Posterior vena cava (tissue), 2 donors: ENCODE measurements at regions not wholly inside any gene's neighbourhood (a gene's known extent, or its start where the extent isn't known, plus 50 kb on each side); places are given as distances from the start of the nearest gene placed in this dataset.

Experiments used
- DNase-seq: peaks from one replicate; pipeline ENCODE4 v3.0.0-alpha.2; 2020; ENCODE audit warnings: low spot score
- intact Hi-C, 2 donors: fragments of 100-400 bp; cut with DNase I; formaldehyde crosslinking; loops; one replicate each; pipeline versions ENCODE4 v1.14.1 to v1.14.2; 2022 to 2023
- donor health status: DM: yes; HTN: yes; CAD: no.
- donor health status: DM: yes; HTN: yes; CAD: no.

GRCh38 chr2:57080035-57080434, 896.2 kb downstream of the CCDC85A start:
- intact Hi-C loops: no loop called here
- no peak for DNase-seq

- intact Hi-C loops: no loop called here
- DNase-seq: peak; percentile 60
Observed at GRCh38 chr2:57084697-57085281, 901.0 kb downstream of the CCDC85A start.

- intact Hi-C loops: no loop called here
- no peak for DNase-seq
Observed at GRCh38 chr2:57093020-57093419, 909.2 kb downstream of the CCDC85A start.

GRCh38 chr2:57097855-57098254, 914.1 kb downstream of the CCDC85A start:
- intact Hi-C loops: no loop called here
- no peak for DNase-seq

GRCh38 chr2:57100436-57100835, 916.6 kb downstream of the CCDC85A start:
- no peak for DNase-seq
- intact Hi-C loops: no loop called here

GRCh38 chr2:57105694-57106093, 921.9 kb downstream of the CCDC85A start:
- DNase-seq: no peak
- intact Hi-C loops: no loop called here

GRCh38 chr2:57107353-57107752, 923.6 kb downstream of the CCDC85A start:
- no peak for DNase-seq
- intact Hi-C loops: no loop called here

GRCh38 chr2:57111531-57111930, 927.7 kb downstream of the CCDC85A start:
- DNase-seq: no peak
- intact Hi-C loops: no loop called here

- intact Hi-C loops: no loop called here
- DNase-seq: no peak
Observed at GRCh38 chr2:57119141-57119540, 927.5 kb upstream of the VRK2 start.

GRCh38 chr2:57126410-57126809, 920.2 kb upstream of the VRK2 start:
- intact Hi-C loops: no loop called here

GRCh38 chr2:57139179-57139578, 907.4 kb upstream of the VRK2 start:
- no peak for DNase-seq
- intact Hi-C loops: no loop called here

More at GRCh38 chr2:57126410-57126809, 920.2 kb upstream of the VRK2 start:
- no peak for DNase-seq

GRCh38 chr2:57141269-57141668, 905.3 kb upstream of the VRK2 start:
- no peak for DNase-seq
- intact Hi-C loops: no loop called here

GRCh38 chr2:57146951-57147350, 899.7 kb upstream of the VRK2 start:
- intact Hi-C loops: no loop called here
- DNase-seq: no peak

GRCh38 chr2:57156231-57156924, 890.2 kb upstream of the VRK2 start:
- intact Hi-C loops: no loop called here
- DNase-seq: no peak

GRCh38 chr2:57160976-57161375, 885.6 kb upstream of the VRK2 start:
- intact Hi-C loops: no loop called here
- DNase-seq: no peak

GRCh38 chr2:57177176-57177575, 869.4 kb upstream of the VRK2 start:
- intact Hi-C loops: no loop called here
- no peak for DNase-seq

- intact Hi-C loops: no loop called here
- no peak for DNase-seq
Observed at GRCh38 chr2:57180042-57180567, 866.5 kb upstream of the VRK2 start.

GRCh38 chr2:57180678-57181077, 865.9 kb upstream of the VRK2 start:
- intact Hi-C loops: no loop called here
- DNase-seq: no peak

- intact Hi-C loops: no loop called here
- no peak for DNase-seq
Observed at GRCh38 chr2:57181315-57182038, 865.1 kb upstream of the VRK2 start.

GRCh38 chr2:57182916-57183315, 863.7 kb upstream of the VRK2 start:
- intact Hi-C loops: no loop called here

GRCh38 chr2:57185568-57185967, 861.0 kb upstream of the VRK2 start:
- DNase-seq: no peak
- intact Hi-C loops: no loop called here

More at GRCh38 chr2:57182916-57183315, 863.7 kb upstream of the VRK2 start:
- DNase-seq: no peak
